GM21367 (cell line): ENCODE measurements at regions not wholly inside any gene's neighbourhood (a gene's known extent, or its start where the extent isn't known, plus 50 kb on each side); places are given as distances from the start of the nearest gene placed in this dataset.

Experiments
- ATAC-seq: cut with Tn5 transposase; IDR thresholded peaks from one replicate; pipeline ENCODE4 v1.9.1; 2021; ENCODE audit not compliant: unreplicated experiment

- ATAC-seq = no peak
These were observed 78.8 kb upstream of the LCLAT1 start for GRCh38 chr2:30368258-30368657.

- ATAC-seq = no peak
These were observed 75.9 kb upstream of the LCLAT1 start for GRCh38 chr2:30371028-30371689.

GRCh38 chr2:30371772-30372373, 75.2 kb upstream of the LCLAT1 start:
- no peak for ATAC-seq

GRCh38 chr2:30372826-30373225, 74.2 kb upstream of the LCLAT1 start:
- ATAC-seq = no peak

GRCh38 chr2:30373881-30374302, 73.2 kb upstream of the LCLAT1 start:
- ATAC-seq = no peak

GRCh38 chr2:30374380-30374779, 72.7 kb upstream of the LCLAT1 start:
- ATAC-seq = no peak

GRCh38 chr2:30375915-30376314, 71.1 kb upstream of the LCLAT1 start:
- no peak for ATAC-seq

GRCh38 chr2:30379481-30379880, 67.6 kb upstream of the LCLAT1 start:
- ATAC-seq = no peak

GRCh38 chr2:30380824-30381223, 66.2 kb upstream of the LCLAT1 start:
- no peak for ATAC-seq

- no peak for ATAC-seq
These were observed 64.8 kb upstream of the LCLAT1 start for GRCh38 chr2:30382162-30382783.

GRCh38 chr2:30382995-30383394, 64.1 kb upstream of the LCLAT1 start:
- no peak for ATAC-seq

GRCh38 chr2:30385327-30385726, 61.7 kb upstream of the LCLAT1 start:
- no peak for ATAC-seq

GRCh38 chr2:30392097-30392496, 54.9 kb upstream of the LCLAT1 start:
- no peak for ATAC-seq

GRCh38 chr2:30393510-30393909, 53.5 kb upstream of the LCLAT1 start:
- no peak for ATAC-seq

- no peak for ATAC-seq
These were observed 53.0 kb upstream of the LCLAT1 start for GRCh38 chr2:30394096-30394495.

GRCh38 chr2:30396436-30397232, 50.4 kb upstream of the LCLAT1 start:
- no peak for ATAC-seq
